ENCODE measurements at regions not wholly inside any gene's neighbourhood (a gene's known extent, or its start where the extent isn't known, plus 50 kb on each side); places are given as distances from the start of the nearest gene placed in this dataset.

GRCh38 chr14:39768589-39768988 lies 336.4 kb upstream of the FBXO33 start:
- Histone ChIP-seq H4K20me1 (no peaks in the 10 kb centered on the region), H3K36me3 (no peaks in the 10 kb centered on the region), H3K4me1 (peaks cover 15 to 23% (median 17%) of the 10 kb centered on the region in 10 experiments), H3K4me3 (no peak overlapping the region), H3K9ac (peak overlapping the region in 1 of 11 experiments; percentile 49; a peak in 1 of 22 replicates), H3K27me3 (no peaks in the 10 kb centered on the region), H3K27ac (peak overlapping the region in 3 of 11 experiments; percentile 21 to 62 (median 31); a peak in 5 of 22 replicates), H3K9me3 (replicated peaks in 1 of 11) (peaks cover 14 to 29% (median 25%) of the 10 kb centered on the region in 11 experiments), H3K4me2 (peak overlapping the region; percentile 41 to 76 (median 62); a peak in 21 of 22 replicates)
- no peak for TF ChIP-seq Cebpa-rat (IDR thresholded peaks at IDR 0.05)

- Histone ChIP-seq H4K20me1 (no peaks in the 10 kb centered on the region), H3K4me1 (peaks cover 28 to 37% (median 30%) of the 10 kb centered on the region in 10 experiments), H3K27me3 (no peaks in the 10 kb centered on the region), H3K36me3 (no peaks in the 10 kb centered on the region), H3K4me3 (no peak overlapping the region), H3K9me3 (replicated peaks in 1 of 11) (peaks cover 14 to 29% (median 25%) of the 10 kb centered on the region in 11 experiments), H3K27ac (no peak overlapping the region), H3K4me2 (no peak overlapping the region), H3K9ac (no peak overlapping the region)
- no peak for TF ChIP-seq Cebpa-rat (IDR thresholded peaks at IDR 0.05)
Measured at GRCh38 chr14:39766397-39767000, 334.3 kb upstream of the FBXO33 start.

- Histone ChIP-seq H3K4me2 (no peak overlapping the region), H3K36me3 (no peaks in the 10 kb centered on the region), H3K27ac (no peak overlapping the region), H3K9ac (no peak overlapping the region), H3K4me3 (no peak overlapping the region), H3K27me3 (no peaks in the 10 kb centered on the region), H3K4me1 (peaks cover 28 to 37% (median 30%) of the 10 kb centered on the region in 10 experiments), H3K9me3 (replicated peaks in 1 of 11) (peaks cover 14 to 29% (median 25%) of the 10 kb centered on the region in 11 experiments), H4K20me1 (no peaks in the 10 kb centered on the region)
- no peak for TF ChIP-seq Cebpa-rat (IDR thresholded peaks at IDR 0.05)
Measured at GRCh38 chr14:39765676-39766075, 333.4 kb upstream of the FBXO33 start.

DNA sequence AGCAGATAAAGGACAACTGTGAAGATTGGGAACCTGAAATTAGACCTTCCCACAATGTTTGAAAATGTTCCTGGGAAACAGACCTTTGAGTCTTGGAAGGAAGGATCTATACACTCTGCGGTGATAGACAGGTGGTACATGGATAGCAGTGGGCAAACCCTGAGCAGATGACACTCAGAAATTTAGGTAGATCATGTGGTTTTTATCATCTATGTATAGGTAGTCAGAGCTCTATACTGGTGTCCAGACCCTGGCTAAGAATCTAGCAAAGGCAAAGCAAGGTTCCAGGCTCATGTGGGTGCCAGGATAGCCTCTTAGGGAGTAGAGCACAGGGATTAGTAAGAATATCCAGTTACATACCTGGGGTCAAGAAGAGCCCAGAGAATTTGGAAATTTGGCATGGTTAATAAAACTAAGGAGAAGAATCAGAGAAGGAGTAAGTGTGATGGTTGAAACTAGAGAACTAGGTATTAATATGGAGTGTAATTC lies 331.2 kb upstream of the FBXO33 start:
- Histone ChIP-seq H4K20me1 (no peaks in the 10 kb centered on the region), H3K4me3 (peak overlapping the region in 5 of 10 experiments; percentile 6 to 39 (median 23); a peak in 3 of 20 replicates), H3K4me2 (peak overlapping the region; percentile 66 to 83 (median 76)), H3K9ac (peak overlapping the region in 3 of 11 experiments; percentile 13 to 54 (median 20); a peak in 4 of 22 replicates), H3K27ac (peak overlapping the region in 10 of 11 experiments; percentile 0 to 77 (median 50); a peak in 18 of 22 replicates), H3K36me3 (no peaks in the 10 kb centered on the region), H3K27me3 (no peaks in the 10 kb centered on the region), H3K4me1 (peaks cover 20 to 28% (median 23%) of the 10 kb centered on the region in 10 experiments), H3K9me3 (replicated peaks in 1 of 11) (peaks cover 14 to 29% (median 25%) of the 10 kb centered on the region in 11 experiments)
- no peak for TF ChIP-seq Cebpa-rat (IDR thresholded peaks at IDR 0.05)

DNA sequence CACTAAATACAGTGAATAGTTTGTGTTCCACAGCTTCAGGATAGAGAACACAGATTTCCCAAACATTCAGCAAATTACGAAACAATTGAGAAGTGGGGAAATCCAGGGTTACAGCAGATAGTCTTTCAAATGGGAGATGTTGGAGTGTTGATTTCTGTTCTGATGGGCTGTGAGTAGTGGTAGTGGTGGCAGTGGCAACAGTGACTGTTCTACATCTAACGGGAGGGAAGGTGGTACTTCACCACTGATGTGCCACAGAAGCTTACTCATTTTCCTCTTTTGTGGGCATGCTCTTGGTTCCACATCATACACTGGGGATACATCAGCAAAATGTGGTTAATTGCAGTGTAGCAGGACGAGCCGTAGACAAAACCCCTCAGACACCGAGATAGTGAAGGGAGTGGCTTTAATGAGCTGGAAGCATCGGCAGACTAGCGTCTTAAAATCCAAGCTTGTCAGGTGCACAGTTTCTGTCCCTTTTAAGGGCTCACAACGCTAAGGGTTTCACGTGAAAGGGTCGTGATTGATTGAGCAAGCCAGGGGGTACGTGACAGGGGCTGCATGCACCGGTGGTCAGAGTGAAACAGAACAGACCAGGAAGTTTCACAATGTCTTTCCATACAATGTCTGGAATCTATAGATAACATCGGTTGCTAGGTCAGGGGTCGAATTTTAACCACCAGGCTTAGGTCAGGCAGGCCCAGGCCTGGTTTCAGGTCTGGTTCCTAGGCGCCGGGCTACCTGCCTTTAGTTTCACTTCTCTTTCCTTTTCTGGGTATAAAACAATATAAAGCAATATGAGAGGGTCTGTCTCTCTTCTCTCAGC lies 330.6 kb upstream of the FBXO33 start:
- H3K4me3 ChIP-seq = peak overlapping the region in 5 of 10 experiments; percentile 6 to 39 (median 23); a peak in 4 of 20 replicates
- peak in 3 of 11 experiments; percentile 22 to 34 (median 33); a peak in 5 of 22 replicates for TF ChIP-seq Cebpa-rat (IDR thresholded peaks at IDR 0.05)
- H3K36me3 ChIP-seq = no peaks in the 10 kb centered on the region
- H3K4me1 ChIP-seq = peaks cover 14 to 23% (median 17%) of the 10 kb centered on the region in 10 experiments
- H3K9ac ChIP-seq = peak overlapping the region in 4 of 11 experiments; percentile 9 to 54 (median 16); a peak in 3 of 22 replicates
- no peaks in the 10 kb centered on the region for H4K20me1 ChIP-seq
- peak overlapping the region; percentile 66 to 83 (median 76) for H3K4me2 ChIP-seq
- H3K27ac ChIP-seq = peak overlapping the region in 10 of 11 experiments; percentile 0 to 77 (median 50); a peak in 19 of 22 replicates
- H3K27me3 ChIP-seq = no peaks in the 10 kb centered on the region
- H3K9me3 ChIP-seq (replicated peaks in 1 of 11) = peaks cover 14 to 29% (median 25%) of the 10 kb centered on the region in 11 experiments

GRCh38 chr14:39755269-39755878 lies 323.1 kb upstream of the FBXO33 start:
- Histone ChIP-seq H4K20me1 (no peaks in the 10 kb centered on the region), H3K4me2 (no peak overlapping the region), H3K4me3 (no peak overlapping the region), H3K4me1 (no peaks in the 10 kb centered on the region), H3K27me3 (no peaks in the 10 kb centered on the region), H3K9ac (no peak overlapping the region), H3K9me3 (replicated peaks in 1 of 11) (no peaks in the 10 kb centered on the region), H3K27ac (no peak overlapping the region), H3K36me3 (no peaks in the 10 kb centered on the region)
- TF ChIP-seq Cebpa-rat (IDR thresholded peaks at IDR 0.05) = no peak

DNA sequence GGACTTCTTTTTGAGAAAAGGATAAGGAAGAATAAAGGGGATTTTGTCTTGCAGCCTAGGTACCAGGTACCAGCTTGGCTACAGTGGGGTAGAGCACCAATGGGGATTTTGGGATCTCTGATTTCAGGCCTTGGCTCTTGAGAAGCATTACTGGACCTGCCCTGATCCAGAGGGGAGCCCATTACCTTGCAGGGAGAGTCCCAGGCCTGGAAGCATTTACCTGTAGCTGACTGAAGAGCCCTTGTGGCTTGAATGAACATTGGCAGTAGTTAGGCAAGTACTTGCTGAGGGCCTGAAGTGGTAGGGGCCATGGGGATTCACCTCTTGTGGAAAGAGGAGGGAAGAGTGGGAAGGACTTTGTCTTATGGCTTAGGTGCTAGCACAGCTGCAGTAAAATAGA lies 308.2 kb upstream of the FBXO33 start:
- Histone ChIP-seq H3K27me3 (no peaks in the 10 kb centered on the region), H3K27ac (no peak overlapping the region), H3K4me3 (no peak overlapping the region), H3K4me2 (no peak overlapping the region), H4K20me1 (no peaks in the 10 kb centered on the region), H3K36me3 (no peaks in the 10 kb centered on the region), H3K9me3 (replicated peaks in 1 of 11) (peaks cover 0 to 4% (median 0%) of the 10 kb centered on the region in 11 experiments; a peak in 1 of 22 replicates), H3K4me1 (no peaks in the 10 kb centered on the region), H3K9ac (no peak overlapping the region)
- TF ChIP-seq Cebpa-rat (IDR thresholded peaks at IDR 0.05) = no peak

- TF ChIP-seq Cebpa-rat (IDR thresholded peaks at IDR 0.05) = no peak
- H3K4me1 ChIP-seq = no peaks in the 10 kb centered on the region
- no peak overlapping the region for H3K27ac ChIP-seq
- no peaks in the 10 kb centered on the region for H3K27me3 ChIP-seq
- H3K9ac ChIP-seq = no peak overlapping the region
- H3K36me3 ChIP-seq = no peaks in the 10 kb centered on the region
- no peak overlapping the region for H3K4me3 ChIP-seq
- peaks cover 0 to 4% (median 0%) of the 10 kb centered on the region in 11 experiments; a peak in 1 of 22 replicates for H3K9me3 ChIP-seq (replicated peaks in 1 of 11)
- no peaks in the 10 kb centered on the region for H4K20me1 ChIP-seq
- no peak overlapping the region for H3K4me2 ChIP-seq
Measured at GRCh38 chr14:39739796-39740195, 307.6 kb upstream of the FBXO33 start.
